WTC11 (cell line): ENCODE measurements at regions not wholly inside any gene's neighbourhood (a gene's known extent, or its start where the extent isn't known, plus 50 kb on each side); places are given as distances from the start of the nearest gene placed in this dataset.

Experiments used
- ATAC-seq: fragments of 200-7000 bp; cut with Tn5 transposase; 2 replicates; pipeline ENCODE4 v1.10.0; 2021; ENCODE audit warnings: mild to moderate bottlenecking, moderate library complexity
- CTCF ChIA-PET: fragments of 300-600 bp; sonication (Branson Sonifier 250); formaldehyde crosslinking; loops from one replicate; lab custom pipeline; 2021; ENCODE audit warnings: antibody characterized with exemption; lab: Charles Lee
- POLR2A ChIA-PET: fragments of 350-600 bp; sonication (Branson Sonifier 250); formaldehyde crosslinking; loops from one replicate; lab custom pipeline; 2021; ENCODE audit warnings: antibody characterized with exemption; lab: Charles Lee
- DNase-seq: peaks from one replicate; pipeline ENCODE4 v3.0.0; 2021; ENCODE audit warnings: low spot score
- H3K27ac Mint-ChIP-seq: 2 replicates; pipeline ENCODE4 v1.8.0; 2021; ENCODE audit warnings: mixed read lengths
- H3K27me3 Mint-ChIP-seq: 2 replicates; pipeline ENCODE4 v1.8.0; 2021; ENCODE audit warnings: low read depth, mild to moderate bottlenecking, moderate library complexity, mixed read lengths
- H3K36me3 Mint-ChIP-seq: 2 replicates; pipeline ENCODE4 v1.8.0; 2021; ENCODE audit warnings: mixed read lengths
- H3K4me1 Mint-ChIP-seq: 2 replicates; pipeline ENCODE4 v1.8.0; 2022; ENCODE audit warnings: mixed read lengths
- H3K4me3 Mint-ChIP-seq: 2 replicates; pipeline ENCODE4 v1.8.0; 2021; ENCODE audit warnings: mild to moderate bottlenecking, moderate library complexity, mixed read lengths
- H3K9me3 Mint-ChIP-seq: 2 replicates; pipeline ENCODE4 v1.8.0; 2021; ENCODE audit warnings: mixed read lengths
- EMX1 ChIP-seq: fragments of 250-450 bp; sonication (Bioruptor Pico); IDR thresholded peaks from 2 replicates; pipeline ENCODE4 v1.8.0; 2021; ENCODE audit warnings: mild to moderate bottlenecking
- ETV6 ChIP-seq: sonication (generic); formaldehyde crosslinking; IDR thresholded peaks from 2 replicates; pipeline ENCODE4 v1.8.1; 2022; ENCODE audit warnings: mild to moderate bottlenecking, missing genetic modification reagents
- FOXP1 ChIP-seq: sonication (generic); formaldehyde crosslinking; IDR thresholded peaks from 2 replicates; pipeline ENCODE4 v1.8.0; 2022; ENCODE audit warnings: missing genetic modification reagents, mild to moderate bottlenecking, moderate library complexity, borderline replicate concordance
- RORB ChIP-seq: fragments of 250-450 bp; sonication (Bioruptor Pico); IDR thresholded peaks from 2 replicates; pipeline ENCODE4 v1.9.0; 2021; ENCODE audit warnings: mild to moderate bottlenecking
- SMAD4 ChIP-seq: sonication (generic); formaldehyde crosslinking; IDR thresholded peaks from 2 replicates; pipeline ENCODE4 v1.8.0; 2022; ENCODE audit warnings: mild to moderate bottlenecking, missing genetic modification reagents
- SP1 ChIP-seq: sonication (generic); formaldehyde crosslinking; conservative IDR thresholded peaks from 2 replicates; pipeline ENCODE4 v1.8.1; 2022; ENCODE audit warnings: missing genetic modification reagents
- TCF7 ChIP-seq: sonication (generic); formaldehyde crosslinking; IDR thresholded peaks from 2 replicates; pipeline ENCODE4 v1.8.0; 2022; ENCODE audit warnings: mild to moderate bottlenecking, low read depth, missing genetic modification reagents, moderate library complexity
- ZNF232 ChIP-seq: sonication (generic); formaldehyde crosslinking; IDR thresholded peaks from 2 replicates; pipeline ENCODE4 v1.8.0; 2022; ENCODE audit warnings: mild to moderate bottlenecking, missing genetic modification reagents
- ZNF263 ChIP-seq: sonication (generic); formaldehyde crosslinking; IDR thresholded peaks from 2 replicates; pipeline ENCODE4 v1.8.1; 2022; ENCODE audit warnings: low read depth, mild to moderate bottlenecking, moderate library complexity, missing genetic modification reagents
- TF ChIP-seq, protein P1 (sequence below): fragments of 250-450 bp; sonication (Bioruptor Pico); conservative IDR thresholded peaks from 2 replicates; pipeline ENCODE4 v1.9.0; 2021; ENCODE audit warnings: mild to moderate bottlenecking
- TF ChIP-seq, protein P2 (sequence below): fragments of 250-450 bp; sonication (Bioruptor Pico); IDR thresholded peaks from 2 replicates; pipeline ENCODE4 v1.9.0; 2021; ENCODE audit warnings: mild to moderate bottlenecking
- TF ChIP-seq, protein P3 (sequence below): fragments of 250-450 bp; sonication (Bioruptor Pico); IDR thresholded peaks from 2 replicates; pipeline ENCODE4 v2.1.2; 2022; ENCODE audit warnings: mild to moderate bottlenecking, moderate library complexity
- TF ChIP-seq, protein P4 (sequence below): sonication (generic); formaldehyde crosslinking; conservative IDR thresholded peaks from 2 replicates; pipeline ENCODE4 v1.8.1; 2022; ENCODE audit warnings: mild to moderate bottlenecking, missing genetic modification reagents
- TF ChIP-seq, protein P5 (sequence below): fragments of 250-450 bp; sonication (Bioruptor Pico); IDR thresholded peaks from 2 replicates; pipeline ENCODE4 v1.9.0; 2021; ENCODE audit warnings: moderate library complexity, mild to moderate bottlenecking, inconsistent platforms, borderline replicate concordance
- TF ChIP-seq, protein P6 (sequence below): sonication (generic); formaldehyde crosslinking; IDR thresholded peaks from 2 replicates; pipeline ENCODE4 v1.8.0; 2022; ENCODE audit warnings: missing genetic modification reagents
- TF ChIP-seq, protein P7 (sequence below): sonication (generic); formaldehyde crosslinking; IDR thresholded peaks from 2 replicates; pipeline ENCODE4 v1.8.1; 2022; ENCODE audit warnings: low read depth, missing genetic modification reagents, borderline replicate concordance

DNA sequence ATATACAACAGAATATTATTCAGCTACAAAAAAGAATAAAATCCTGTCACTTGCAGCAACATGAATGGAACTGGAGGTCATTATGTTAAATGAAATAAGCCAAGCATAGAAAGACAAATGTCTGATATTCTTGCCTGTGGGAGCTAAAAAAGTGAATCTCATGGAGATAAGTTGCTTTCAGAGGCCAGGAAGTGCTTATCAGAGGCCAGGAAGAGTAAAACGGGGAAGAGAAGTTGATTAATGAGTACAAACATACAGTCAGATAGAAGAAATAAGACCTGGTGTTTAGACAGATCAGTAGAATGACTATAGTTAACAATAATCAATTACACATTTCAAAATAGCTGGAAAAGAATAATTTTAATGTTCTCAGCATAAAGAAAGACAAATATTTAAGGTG lies 54.4 kb upstream of the CPHXL start:
- Mint-ChIP-seq H3K9me3 (peaks cover 67% of the 10 kb centered on the region), H3K4me1 (no peaks in the 10 kb centered on the region), H3K27ac (no peak overlapping the region), H3K4me3 (no peak overlapping the region), H3K36me3 (peaks cover 4% of the 10 kb centered on the region), H3K27me3 (peaks cover 22% of the 10 kb centered on the region)
- ATAC-seq (no peak), DNase-seq (no peak)
- ChIA-PET POLR2A (no interaction called here), CTCF (no interaction called here)
- no peak for TF ChIP-seq SP1 (CRISPR knock-in tag)
- TF ChIP-seq SMAD4, result no peak
- TF ChIP-seq, protein P1, sequence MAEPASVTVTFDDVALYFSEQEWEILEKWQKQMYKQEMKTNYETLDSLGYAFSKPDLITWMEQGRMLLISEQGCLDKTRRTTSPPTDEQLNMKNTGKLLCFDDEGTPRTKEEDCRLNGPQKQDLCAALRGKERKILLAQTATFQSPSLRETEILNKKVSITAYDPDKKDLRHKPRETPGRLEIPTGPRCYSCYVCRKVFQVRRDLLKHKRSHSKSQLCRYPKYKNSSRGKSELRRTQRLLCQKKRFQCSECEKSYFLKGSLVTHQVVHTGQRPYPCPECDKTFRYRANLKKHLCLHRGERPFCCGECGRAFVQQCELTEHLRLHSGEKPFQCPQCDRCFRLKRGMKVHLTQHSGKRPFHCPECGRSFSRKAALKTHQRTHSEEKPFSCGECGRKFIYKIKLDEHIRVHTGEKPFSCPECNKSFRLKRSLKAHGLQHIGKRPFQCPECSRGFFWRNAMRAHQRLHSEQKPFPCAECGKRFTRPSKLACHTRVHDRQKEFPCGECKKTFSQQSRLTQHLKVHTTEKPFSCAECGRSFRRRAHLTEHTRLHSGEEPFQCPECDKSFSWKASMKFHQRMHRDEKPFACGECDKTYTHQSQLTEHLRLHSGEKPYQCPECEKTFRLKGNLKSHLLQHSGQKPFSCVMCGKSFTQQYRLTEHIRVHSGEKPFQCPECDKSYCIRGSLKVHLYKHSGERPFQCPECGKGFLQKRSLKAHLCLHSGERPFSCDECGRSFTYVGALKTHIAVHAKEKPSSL (CRISPR knock-in tag), result no peak
- no peak for TF ChIP-seq ZNF263 (CRISPR knock-in tag)
- no peak for TF ChIP-seq ETV6
- no peak for TF ChIP-seq ZNF232 (CRISPR knock-in tag)
- TF ChIP-seq, protein P2, sequence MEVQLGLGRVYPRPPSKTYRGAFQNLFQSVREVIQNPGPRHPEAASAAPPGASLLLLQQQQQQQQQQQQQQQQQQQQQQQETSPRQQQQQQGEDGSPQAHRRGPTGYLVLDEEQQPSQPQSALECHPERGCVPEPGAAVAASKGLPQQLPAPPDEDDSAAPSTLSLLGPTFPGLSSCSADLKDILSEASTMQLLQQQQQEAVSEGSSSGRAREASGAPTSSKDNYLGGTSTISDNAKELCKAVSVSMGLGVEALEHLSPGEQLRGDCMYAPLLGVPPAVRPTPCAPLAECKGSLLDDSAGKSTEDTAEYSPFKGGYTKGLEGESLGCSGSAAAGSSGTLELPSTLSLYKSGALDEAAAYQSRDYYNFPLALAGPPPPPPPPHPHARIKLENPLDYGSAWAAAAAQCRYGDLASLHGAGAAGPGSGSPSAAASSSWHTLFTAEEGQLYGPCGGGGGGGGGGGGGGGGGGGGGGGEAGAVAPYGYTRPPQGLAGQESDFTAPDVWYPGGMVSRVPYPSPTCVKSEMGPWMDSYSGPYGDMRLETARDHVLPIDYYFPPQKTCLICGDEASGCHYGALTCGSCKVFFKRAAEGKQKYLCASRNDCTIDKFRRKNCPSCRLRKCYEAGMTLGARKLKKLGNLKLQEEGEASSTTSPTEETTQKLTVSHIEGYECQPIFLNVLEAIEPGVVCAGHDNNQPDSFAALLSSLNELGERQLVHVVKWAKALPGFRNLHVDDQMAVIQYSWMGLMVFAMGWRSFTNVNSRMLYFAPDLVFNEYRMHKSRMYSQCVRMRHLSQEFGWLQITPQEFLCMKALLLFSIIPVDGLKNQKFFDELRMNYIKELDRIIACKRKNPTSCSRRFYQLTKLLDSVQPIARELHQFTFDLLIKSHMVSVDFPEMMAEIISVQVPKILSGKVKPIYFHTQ (CRISPR knock-in tag), result no peak
- no peak for TF ChIP-seq EMX1
- TF ChIP-seq, protein P3, sequence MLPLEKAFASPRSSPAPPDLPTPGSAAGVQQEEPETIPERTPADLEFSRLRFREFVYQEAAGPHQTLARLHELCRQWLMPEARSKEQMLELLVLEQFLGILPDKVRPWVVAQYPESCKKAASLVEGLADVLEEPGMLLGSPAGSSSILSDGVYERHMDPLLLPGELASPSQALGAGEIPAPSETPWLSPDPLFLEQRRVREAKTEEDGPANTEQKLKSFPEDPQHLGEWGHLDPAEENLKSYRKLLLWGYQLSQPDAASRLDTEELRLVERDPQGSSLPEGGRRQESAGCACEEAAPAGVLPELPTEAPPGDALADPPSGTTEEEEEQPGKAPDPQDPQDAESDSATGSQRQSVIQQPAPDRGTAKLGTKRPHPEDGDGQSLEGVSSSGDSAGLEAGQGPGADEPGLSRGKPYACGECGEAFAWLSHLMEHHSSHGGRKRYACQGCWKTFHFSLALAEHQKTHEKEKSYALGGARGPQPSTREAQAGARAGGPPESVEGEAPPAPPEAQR (CRISPR knock-in tag), result no peak
- TF ChIP-seq, protein P4, sequence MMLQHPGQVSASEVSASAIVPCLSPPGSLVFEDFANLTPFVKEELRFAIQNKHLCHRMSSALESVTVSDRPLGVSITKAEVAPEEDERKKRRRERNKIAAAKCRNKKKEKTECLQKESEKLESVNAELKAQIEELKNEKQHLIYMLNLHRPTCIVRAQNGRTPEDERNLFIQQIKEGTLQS, result no peak
- TF ChIP-seq, protein P5, sequence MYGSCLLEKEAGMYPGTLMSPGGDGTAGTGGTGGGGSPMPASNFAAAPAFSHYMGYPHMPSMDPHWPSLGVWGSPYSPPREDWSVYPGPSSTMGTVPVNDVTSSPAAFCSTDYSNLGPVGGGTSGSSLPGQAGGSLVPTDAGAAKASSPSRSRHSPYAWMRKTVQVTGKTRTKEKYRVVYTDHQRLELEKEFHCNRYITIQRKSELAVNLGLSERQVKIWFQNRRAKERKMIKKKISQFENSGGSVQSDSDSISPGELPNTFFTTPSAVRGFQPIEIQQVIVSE (CRISPR knock-in tag), result no peak
- TF ChIP-seq TCF7, result no peak
- TF ChIP-seq, protein P6, sequence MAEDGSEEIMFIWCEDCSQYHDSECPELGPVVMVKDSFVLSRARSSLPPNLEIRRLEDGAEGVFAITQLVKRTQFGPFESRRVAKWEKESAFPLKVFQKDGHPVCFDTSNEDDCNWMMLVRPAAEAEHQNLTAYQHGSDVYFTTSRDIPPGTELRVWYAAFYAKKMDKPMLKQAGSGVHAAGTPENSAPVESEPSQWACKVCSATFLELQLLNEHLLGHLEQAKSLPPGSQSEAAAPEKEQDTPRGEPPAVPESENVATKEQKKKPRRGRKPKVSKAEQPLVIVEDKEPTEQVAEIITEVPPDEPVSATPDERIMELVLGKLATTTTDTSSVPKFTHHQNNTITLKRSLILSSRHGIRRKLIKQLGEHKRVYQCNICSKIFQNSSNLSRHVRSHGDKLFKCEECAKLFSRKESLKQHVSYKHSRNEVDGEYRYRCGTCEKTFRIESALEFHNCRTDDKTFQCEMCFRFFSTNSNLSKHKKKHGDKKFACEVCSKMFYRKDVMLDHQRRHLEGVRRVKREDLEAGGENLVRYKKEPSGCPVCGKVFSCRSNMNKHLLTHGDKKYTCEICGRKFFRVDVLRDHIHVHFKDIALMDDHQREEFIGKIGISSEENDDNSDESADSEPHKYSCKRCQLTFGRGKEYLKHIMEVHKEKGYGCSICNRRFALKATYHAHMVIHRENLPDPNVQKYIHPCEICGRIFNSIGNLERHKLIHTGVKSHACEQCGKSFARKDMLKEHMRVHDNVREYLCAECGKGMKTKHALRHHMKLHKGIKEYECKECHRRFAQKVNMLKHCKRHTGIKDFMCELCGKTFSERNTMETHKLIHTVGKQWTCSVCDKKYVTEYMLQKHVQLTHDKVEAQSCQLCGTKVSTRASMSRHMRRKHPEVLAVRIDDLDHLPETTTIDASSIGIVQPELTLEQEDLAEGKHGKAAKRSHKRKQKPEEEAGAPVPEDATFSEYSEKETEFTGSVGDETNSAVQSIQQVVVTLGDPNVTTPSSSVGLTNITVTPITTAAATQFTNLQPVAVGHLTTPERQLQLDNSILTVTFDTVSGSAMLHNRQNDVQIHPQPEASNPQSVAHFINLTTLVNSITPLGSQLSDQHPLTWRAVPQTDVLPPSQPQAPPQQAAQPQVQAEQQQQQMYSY (CRISPR knock-in tag), result no peak
- TF ChIP-seq, all 79 proteins: peak for 0

DNA sequence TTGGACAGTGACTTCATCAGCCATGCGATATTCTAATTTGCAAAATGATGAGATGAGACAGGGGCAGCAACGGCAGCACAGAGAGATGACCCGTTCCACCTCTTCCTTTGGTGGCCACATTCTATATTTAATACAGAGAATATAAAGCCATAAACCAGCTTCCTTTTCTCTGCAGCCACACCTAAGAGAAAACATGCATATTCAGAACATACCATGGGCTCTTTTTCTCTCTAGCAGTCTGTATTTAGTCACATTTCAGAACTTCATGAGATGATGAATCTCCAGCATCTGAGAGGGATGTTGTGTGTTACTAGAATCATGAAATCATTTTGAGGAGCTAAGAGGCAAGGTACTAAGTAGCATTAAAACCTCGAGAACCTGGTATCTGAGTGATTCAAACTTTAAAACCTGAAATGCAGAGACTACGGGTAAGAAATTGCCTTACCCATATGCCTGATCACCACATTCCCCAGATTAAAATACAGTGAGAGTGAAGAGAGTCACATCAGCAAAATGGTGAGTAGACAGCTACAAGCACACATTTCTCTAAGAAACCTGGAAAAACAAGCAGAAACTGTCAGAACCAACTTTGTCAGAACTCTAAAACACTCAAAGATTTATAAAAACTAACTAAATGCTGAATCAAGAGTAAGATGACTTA lies 55.5 kb upstream of the CPHXL start:
- POLR2A ChIA-PET, result interaction anchor here (0.6 to 0.7 kb wide), 2 partner anchors 90 to 1439 kb away, joined by 3 to 4 read pairs; no protein-coding TSS in a partner anchor
- H3K4me3 Mint-ChIP-seq, result no peak overlapping the region
- peaks cover 4% of the 10 kb centered on the region for H3K36me3 Mint-ChIP-seq
- no peak for ATAC-seq
- DNase-seq, result no peak
- TF ChIP-seq FOXP1 (CRISPR knock-in tag) (no peak), RORB (CRISPR knock-in tag) (no peak)
- TF ChIP-seq, protein P7, sequence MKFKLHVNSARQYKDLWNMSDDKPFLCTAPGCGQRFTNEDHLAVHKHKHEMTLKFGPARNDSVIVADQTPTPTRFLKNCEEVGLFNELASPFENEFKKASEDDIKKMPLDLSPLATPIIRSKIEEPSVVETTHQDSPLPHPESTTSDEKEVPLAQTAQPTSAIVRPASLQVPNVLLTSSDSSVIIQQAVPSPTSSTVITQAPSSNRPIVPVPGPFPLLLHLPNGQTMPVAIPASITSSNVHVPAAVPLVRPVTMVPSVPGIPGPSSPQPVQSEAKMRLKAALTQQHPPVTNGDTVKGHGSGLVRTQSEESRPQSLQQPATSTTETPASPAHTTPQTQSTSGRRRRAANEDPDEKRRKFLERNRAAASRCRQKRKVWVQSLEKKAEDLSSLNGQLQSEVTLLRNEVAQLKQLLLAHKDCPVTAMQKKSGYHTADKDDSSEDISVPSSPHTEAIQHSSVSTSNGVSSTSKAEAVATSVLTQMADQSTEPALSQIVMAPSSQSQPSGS (CRISPR knock-in tag), result no peak
- TF ChIP-seq, all 79 proteins: peak for 0
- CTCF ChIA-PET, result interaction anchor here (0.7 kb wide), 1 partner anchor 20 kb away, joined by 3 read pairs; no protein-coding TSS in a partner anchor
- peaks cover 20% of the 10 kb centered on the region for H3K27me3 Mint-ChIP-seq
- H3K9me3 Mint-ChIP-seq, result peaks cover 60% of the 10 kb centered on the region
- H3K4me1 Mint-ChIP-seq, result no peaks in the 10 kb centered on the region
- no peak overlapping the region for H3K27ac Mint-ChIP-seq
